HG02610 (cell line): ENCODE measurements at regions not wholly inside any gene's neighbourhood (a gene's known extent, or its start where the extent isn't known, plus 50 kb on each side); places are given as distances from the start of the nearest gene placed in this dataset.
"Not testable (repeated sequence)": the region's sequence is repeated elsewhere in the genome, so short reads cannot be mapped to it uniquely, and the experiment has no call there.

Source experiments
- ATAC-seq: cut with Tn5 transposase; IDR thresholded peaks from one replicate; pipeline ENCODE4 v1.9.1; 2021; ENCODE audit warnings: mild to moderate bottlenecking, moderate library complexity; ENCODE audit not compliant: unreplicated experiment

- no peak for ATAC-seq
These were observed 350.1 kb upstream of the SMIM21 start for GRCh38 chr18:75777630-75778029.

GRCh38 chr18:75775121-75775520, 347.6 kb upstream of the SMIM21 start:
- no peak for ATAC-seq

GRCh38 chr18:75773618-75774017, 346.1 kb upstream of the SMIM21 start:
- no peak for ATAC-seq

GRCh38 chr18:75762758-75763157, 335.3 kb upstream of the SMIM21 start:
- no peak for ATAC-seq

GRCh38 chr18:75760208-75760607, 332.7 kb upstream of the SMIM21 start:
- ATAC-seq, result no peak

- ATAC-seq, result no peak
These were observed 330.4 kb upstream of the SMIM21 start for GRCh38 chr18:75757951-75758350.

GRCh38 chr18:75754433-75754832, 326.9 kb upstream of the SMIM21 start:
- no peak for ATAC-seq

GRCh38 chr18:75753753-75754152, 326.2 kb upstream of the SMIM21 start:
- ATAC-seq, result no peak

GRCh38 chr18:75752740-75753263, 325.3 kb upstream of the SMIM21 start:
- no peak for ATAC-seq

- no peak for ATAC-seq
These were observed 317.6 kb upstream of the SMIM21 start for GRCh38 chr18:75745147-75745546.

- ATAC-seq, result no peak
These were observed 315.0 kb upstream of the SMIM21 start for GRCh38 chr18:75742516-75742915.

- ATAC-seq, result no peak
These were observed 312.2 kb upstream of the SMIM21 start for GRCh38 chr18:75739682-75740081.

GRCh38 chr18:75735291-75735690, 307.8 kb upstream of the SMIM21 start:
- ATAC-seq, result no peak

- ATAC-seq, result no peak
These were observed 302.7 kb upstream of the SMIM21 start for GRCh38 chr18:75730249-75730648.

GRCh38 chr18:75728621-75729020, 301.1 kb upstream of the SMIM21 start:
- ATAC-seq, result no peak

- ATAC-seq, result no peak
These were observed 300.0 kb upstream of the SMIM21 start for GRCh38 chr18:75727456-75727855.

- no peak for ATAC-seq
These were observed 296.2 kb upstream of the SMIM21 start for GRCh38 chr18:75723521-75724340.

- ATAC-seq, result no peak
These were observed 287.3 kb upstream of the SMIM21 start for GRCh38 chr18:75714766-75715165.

GRCh38 chr18:75712124-75712867, 284.8 kb upstream of the SMIM21 start:
- ATAC-seq, result not testable (repeated sequence)

GRCh38 chr18:75700561-75700960, 273.1 kb upstream of the SMIM21 start:
- no peak for ATAC-seq

- ATAC-seq, result no peak
These were observed 271.4 kb upstream of the SMIM21 start for GRCh38 chr18:75698861-75699260.

- ATAC-seq, result no peak
These were observed 270.0 kb upstream of the SMIM21 start for GRCh38 chr18:75697493-75697892.
